HG02610 (cell line): ENCODE measurements at regions not wholly inside any gene's neighbourhood (a gene's known extent, or its start where the extent isn't known, plus 50 kb on each side); places are given as distances from the start of the nearest gene placed in this dataset.
"Not testable (repeated sequence)": the region's sequence is repeated elsewhere in the genome, so short reads cannot be mapped to it uniquely, and the experiment has no call there.

Source experiments
- ATAC-seq: cut with Tn5 transposase; IDR thresholded peaks from one replicate; pipeline ENCODE4 v1.9.1; 2021; ENCODE audit warnings: mild to moderate bottlenecking, moderate library complexity; ENCODE audit not compliant: unreplicated experiment

GRCh38 chr9:31840702-31841101 lies 543.7 kb upstream of the ACO1 start:
- no peak for ATAC-seq

DNA sequence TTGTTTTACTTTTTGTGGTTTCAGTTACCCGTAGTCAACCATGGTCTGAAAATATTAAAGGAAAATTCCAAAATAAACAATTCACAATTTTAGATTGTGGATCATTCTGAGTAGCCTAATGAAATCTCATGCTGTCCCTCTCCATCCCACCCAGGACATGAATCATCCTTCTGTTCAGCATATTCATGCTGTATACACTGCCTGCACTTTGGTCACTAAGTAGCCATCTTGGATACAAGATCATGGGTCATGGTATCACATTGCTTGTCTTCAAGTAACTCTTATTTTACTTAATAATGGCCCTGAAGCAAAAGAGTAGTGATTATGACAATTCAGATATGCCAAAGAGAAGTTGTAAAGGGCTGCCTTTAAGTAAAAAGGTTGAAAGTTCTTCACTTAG lies 536.5 kb upstream of the ACO1 start:
- ATAC-seq: no peak

DNA sequence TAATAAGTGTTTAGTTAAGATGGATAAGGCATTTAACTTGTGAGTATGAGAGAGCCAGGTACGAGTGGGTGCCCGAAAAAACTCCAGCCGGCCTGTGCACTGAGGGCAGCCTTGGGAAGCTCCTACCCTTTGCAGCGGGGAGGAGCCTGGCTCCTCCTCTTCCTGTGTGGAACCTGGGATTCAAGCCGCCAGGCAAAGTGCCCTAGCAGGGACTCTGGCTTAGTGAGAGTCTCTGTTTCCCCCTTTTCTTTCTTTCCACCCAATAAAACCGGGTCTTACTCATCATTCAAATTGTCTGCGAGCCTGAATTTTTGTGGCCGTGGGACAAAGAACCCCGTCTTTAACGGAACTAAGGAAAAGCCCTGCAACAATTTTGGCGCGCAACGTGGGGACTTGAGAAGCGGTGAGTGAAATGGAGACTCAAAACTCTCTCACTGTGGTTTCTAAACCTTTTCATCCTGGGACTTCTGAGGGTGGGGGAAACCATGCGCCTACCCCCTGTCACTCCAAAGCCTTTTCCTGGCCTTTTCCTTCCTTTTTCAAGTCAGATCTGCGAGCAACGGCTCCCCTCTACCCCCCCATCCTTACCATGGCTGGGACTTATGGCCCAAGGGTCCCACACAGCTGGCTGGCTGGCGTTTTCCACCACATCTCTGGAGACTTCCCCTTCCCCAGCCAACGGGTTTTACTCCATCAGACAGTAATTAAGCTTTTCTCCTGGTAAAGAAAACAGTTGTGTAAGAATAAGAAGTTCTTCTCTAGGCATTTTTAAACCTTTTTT lies 535.7 kb upstream of the ACO1 start:
- ATAC-seq: no peak

- ATAC-seq: no peak
Observed at GRCh38 chr9:31854187-31854586, 530.3 kb upstream of the ACO1 start.

- no peak for ATAC-seq
Observed at GRCh38 chr9:31868830-31869229, 515.6 kb upstream of the ACO1 start.

DNA sequence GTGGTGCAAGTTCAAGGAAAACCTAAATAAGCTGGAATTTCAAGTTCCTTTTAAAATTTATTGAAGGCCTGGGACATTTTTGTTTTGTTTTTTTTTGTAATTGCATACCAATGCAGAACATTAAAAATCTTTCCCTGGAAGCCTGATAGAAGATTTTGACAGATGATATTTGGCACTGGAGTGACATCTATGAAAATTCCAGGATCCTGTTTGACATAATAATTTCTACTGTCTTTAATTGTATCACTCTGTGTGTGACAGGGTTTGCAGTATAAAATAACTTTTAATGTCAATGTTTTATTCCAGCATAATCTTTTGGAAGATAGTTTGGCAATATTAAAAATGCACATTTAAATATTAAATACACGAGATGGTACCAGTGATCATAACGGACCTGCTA lies 514.2 kb upstream of the ACO1 start:
- no peak for ATAC-seq

GRCh38 chr9:31873722-31874121 lies 510.7 kb upstream of the ACO1 start:
- ATAC-seq: no peak

DNA sequence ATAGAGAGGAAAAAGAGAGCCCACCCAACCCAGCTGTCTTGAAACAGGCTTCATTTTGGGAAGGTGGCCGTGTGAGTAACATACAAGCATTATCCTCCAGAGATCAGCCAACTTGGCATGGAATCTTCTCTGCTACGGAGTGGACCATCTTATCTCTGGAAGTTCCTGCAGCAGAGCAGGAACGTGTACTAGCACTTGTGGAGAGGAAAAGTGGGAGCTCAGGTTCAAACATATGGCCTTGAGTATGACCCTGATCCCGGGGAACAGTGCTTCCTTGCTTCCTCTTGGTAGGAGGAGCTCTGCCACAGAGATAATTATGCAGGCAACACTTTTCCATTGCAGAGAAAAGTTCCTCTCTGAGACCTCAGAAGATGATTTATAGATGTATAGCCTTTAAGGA lies 490.4 kb upstream of the ACO1 start:
- no peak for ATAC-seq

DNA sequence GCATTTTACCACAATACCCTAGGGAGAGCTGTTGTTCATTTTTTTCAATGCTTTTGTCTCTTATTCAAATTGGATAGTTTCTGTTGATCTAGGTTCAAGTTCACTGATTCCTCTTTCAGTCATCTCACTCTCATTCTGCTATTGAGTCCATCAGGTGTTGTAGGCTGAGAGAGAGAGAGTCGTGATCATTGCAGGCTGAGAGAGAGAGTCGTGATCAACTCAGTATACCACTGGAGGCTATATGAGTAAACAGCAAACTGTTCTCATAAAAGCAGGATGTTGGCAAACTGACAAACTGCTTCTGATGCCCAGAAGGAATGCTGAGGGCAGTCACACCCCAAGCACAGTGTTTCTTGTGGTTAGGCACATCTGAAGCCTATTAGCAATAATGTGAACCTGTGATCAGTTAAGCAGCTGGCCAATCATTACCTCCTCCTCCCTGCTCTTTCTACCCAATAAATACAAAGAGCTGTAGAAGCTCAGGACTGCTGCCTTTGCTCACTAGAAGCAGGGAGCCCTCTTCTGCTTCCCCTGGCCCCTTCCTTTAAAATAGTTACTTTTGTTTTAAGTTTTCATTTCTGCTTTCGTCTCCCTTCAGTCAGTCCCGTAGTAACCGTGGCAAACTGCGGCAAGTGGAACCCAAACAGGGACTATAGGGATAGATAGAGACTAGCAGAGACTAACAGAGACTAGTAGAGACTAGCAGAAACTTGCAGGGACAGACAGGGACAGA lies 476.1 kb upstream of the ACO1 start:
- ATAC-seq: peak; percentile 56

- no peak for ATAC-seq
Observed at GRCh38 chr9:31908891-31909480, 475.5 kb upstream of the ACO1 start.

GRCh38 chr9:31912636-31913035 lies 471.8 kb upstream of the ACO1 start:
- ATAC-seq: no peak

DNA sequence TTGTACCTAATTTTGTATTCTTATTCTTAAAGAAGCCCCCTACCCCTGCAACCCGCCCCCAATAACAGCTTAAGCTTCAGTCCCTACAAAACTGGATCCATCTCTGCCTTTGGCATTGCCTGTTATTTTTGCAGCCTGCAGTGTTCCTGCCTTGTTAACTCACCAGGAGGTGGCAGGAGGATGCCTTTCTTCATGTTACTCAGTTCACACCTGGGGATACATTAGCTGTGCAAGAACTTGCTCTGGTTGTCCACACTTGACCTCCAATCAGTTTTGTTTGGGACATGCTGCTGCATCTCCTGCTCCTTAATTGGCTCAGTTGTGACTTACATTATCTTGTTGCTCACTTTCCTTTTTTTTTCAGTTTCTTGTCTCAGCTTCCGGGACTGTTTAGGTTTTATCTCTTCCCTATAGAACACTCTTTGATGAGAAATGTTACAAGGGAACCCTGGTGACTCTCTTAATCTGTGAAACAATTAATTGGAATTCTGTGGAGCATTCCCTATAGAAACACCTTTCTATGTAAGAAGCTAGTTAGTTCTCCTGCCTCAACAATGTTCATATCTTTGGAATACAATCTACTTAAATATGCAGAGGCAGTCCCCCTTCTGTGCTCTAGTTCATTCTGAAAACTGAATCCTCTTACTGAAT lies 467.7 kb upstream of the ACO1 start:
- ATAC-seq: no peak

DNA sequence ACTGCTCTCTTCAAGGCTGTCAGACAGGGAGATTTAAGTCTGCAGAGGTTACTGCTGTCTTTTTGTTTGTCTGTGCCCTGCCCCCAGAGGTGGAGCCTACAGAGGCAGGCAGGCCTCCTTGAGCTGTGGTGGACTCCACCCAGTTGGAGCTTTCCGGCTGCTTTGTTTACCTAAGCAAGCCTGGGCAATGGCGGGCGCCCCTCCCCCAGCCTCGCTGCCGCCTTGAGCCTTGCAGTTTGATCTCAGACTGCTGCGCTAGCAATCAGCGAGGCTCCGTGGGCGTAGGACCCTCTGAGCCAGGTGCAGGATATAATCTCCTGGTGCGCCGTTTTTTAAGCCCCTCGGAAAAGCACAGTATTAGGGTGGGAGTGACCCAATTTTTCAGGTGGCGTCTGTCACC lies 446.7 kb upstream of the ACO1 start:
- not testable (repeated sequence) for ATAC-seq

DNA sequence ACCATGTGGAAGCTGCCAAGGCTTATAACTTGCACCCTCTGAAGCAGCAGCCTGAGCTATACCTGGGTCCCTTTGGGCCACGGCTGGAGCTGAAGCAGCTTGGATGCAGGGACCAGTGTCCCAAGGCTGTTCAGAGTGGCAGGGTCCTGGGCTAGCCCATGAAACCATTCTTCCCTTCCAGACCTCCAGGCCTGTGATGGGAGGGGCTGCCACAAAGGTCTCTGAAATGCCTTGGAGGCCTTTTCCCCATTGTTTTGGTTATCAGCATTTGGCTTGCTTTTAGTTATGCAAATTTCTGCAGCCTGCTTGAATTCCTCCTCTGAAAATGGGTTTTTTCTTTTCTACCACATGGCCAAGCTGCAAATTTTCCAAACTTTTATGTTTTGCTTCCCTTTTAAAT lies 433.7 kb upstream of the ACO1 start:
- no peak for ATAC-seq

DNA sequence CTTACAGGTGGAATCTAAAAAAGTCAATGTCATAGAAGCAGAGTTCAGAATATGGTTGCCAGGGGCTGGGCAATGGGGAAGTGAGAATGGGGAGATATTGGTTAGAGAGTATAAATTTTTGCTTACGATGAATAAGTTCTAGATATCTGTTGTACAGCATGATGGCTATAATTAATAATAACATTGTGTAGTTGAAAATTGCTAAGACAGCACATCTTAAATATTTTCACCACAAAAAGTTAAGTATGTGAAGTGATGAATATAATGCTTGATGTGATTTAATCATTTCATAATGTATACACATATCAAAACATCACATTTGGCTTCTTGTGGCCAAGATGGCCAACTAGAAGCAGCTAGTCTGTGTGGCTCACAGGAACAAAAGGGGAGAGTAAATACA lies 425.9 kb upstream of the ACO1 start:
- no peak for ATAC-seq

DNA sequence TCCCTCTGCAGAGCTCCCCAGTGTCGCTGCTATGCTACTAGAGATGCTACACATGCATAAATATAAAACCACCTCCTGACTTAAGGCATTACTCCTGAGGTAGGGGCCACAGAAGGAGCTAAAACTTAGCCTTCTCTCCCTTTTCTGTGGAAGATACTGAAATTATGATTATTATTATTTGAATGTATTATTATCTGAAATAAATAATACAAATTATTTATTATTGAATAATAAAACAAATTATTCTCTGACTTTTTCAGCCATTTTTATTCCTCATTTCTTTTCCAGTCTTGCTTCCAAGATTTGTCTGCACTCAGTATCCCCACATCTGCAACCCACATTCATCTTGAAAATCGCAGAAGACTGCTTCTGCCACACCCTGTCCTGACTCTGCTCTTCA lies 414.9 kb upstream of the ACO1 start:
- ATAC-seq: no peak

GRCh38 chr9:31983895-31984294 lies 400.5 kb upstream of the ACO1 start:
- ATAC-seq: no peak

DNA sequence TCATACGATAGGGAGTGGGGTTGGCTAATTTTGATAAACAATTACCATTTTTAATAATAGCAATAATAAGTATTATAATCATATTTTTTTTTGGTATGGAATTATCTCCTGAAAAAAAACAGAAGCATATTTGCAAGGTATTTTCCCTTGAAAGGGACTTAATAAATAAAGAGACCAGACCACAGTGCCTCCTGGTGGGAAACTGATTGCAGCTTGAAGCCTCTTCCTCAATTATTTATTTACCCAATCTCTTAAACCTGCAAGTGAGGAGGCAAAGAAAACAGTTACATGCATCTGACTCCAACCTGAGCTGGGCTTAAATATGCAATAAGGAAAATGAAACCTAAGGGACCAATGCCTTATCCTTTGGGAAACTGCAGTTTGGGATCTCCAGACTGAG lies 388.1 kb upstream of the ACO1 start:
- no peak for ATAC-seq

DNA sequence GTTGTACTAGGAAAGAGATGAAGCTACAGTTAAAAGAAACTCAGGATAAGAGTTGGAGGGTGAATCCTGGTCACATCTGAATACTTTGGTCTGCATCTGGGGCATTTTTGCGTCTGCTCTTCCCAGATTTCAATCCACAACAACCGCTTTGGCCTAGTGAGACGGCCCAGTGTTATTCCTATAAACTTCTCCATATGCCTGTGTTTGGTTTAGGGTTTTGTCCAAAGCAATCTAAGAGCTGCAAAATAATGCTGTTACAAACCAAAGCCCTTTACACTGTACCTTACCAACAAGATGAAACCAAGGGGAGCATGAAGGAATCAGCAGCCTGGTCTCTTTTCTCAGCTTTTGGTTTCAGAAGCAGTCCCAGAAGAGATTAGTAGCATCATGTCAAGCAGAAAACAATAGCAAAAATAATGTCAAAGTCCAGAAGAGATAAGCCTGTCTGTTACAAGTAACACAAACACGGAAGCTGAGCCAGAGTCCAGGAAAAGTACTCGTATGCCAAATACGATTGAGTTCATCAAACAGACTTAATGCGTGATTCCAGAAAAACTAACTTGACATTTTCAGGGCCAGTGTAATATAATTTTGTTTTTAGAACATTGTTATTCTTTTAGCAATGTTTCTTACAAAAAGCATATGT lies 379.9 kb upstream of the ACO1 start:
- ATAC-seq: no peak

GRCh38 chr9:32010322-32010721 lies 374.1 kb upstream of the ACO1 start:
- no peak for ATAC-seq

- ATAC-seq: no peak
Observed at GRCh38 chr9:32011049-32011448, 373.4 kb upstream of the ACO1 start.
